Endothelial cell of hepatic sinusoid (primary cell): ENCODE measurements at regions not wholly inside any gene's neighbourhood (a gene's known extent, or its start where the extent isn't known, plus 50 kb on each side); places are given as distances from the start of the nearest gene placed in this dataset.
"Not testable (repeated sequence)": the region's sequence is repeated elsewhere in the genome, so short reads cannot be mapped to it uniquely, and the experiment has no call there.

Source experiments
- in situ Hi-C: cut with HindIII; loops from 2 replicates; pipeline ENCODE4 v1.10.0; 2017; ENCODE audit warnings: low sequenced_read_pairs

- in situ Hi-C loops = no loop called here
Measured at GRCh38 chr14:52124791-52125684, 56.2 kb upstream of the NID2 start.

- in situ Hi-C loops = not testable (repeated sequence)
Measured at GRCh38 chr14:52122163-52122562, 53.3 kb upstream of the NID2 start.

GRCh38 chr14:52121441-52121840 is 52.6 kb upstream of the NID2 start:
- in situ Hi-C loops = no loop called here

GRCh38 chr14:52119030-52119429 is 50.2 kb upstream of the NID2 start:
- in situ Hi-C loops = no loop called here
